ENCODE measurements at regions not wholly inside any gene's neighbourhood (a gene's known extent, or its start where the extent isn't known, plus 50 kb on each side); places are given as distances from the start of the nearest gene placed in this dataset.
A peak's percentile ranks its signal among the peaks of the same experiment; 100 is the strongest.

GRCh38 chr11:127470306-127470884 is 469.8 kb upstream of the KIRREL3 start:
- Histone ChIP-seq H3K9me3 (no peaks in the 10 kb centered on the region), H3K36me3 (no peaks in the 10 kb centered on the region), H3K4me3 (no peak overlapping the region), H3K27me3 (no peaks in the 10 kb centered on the region), H3K4me1 (no peaks in the 10 kb centered on the region), H3K27ac (no peak overlapping the region)
- 68 to 79% methylated on average over 4 of the region's 4 CpGs for WGBS, 2 donors
- TF ChIP-seq POLR2A (IDR thresholded peaks at IDR 0.05) (no peak), CTCF (IDR thresholded peaks at IDR 0.05) (peak in 1 of 6 experiments; percentile 26)
- intact Hi-C loops (cut with DNase I), result no loop called here
- DNase-seq, result no peak

- H3K36me3 ChIP-seq, result no peaks in the 10 kb centered on the region
- no peaks in the 10 kb centered on the region for H3K4me1 ChIP-seq
- no peak for DNase-seq
- WGBS, 2 donors, result 58 to 82% methylated on average over 6 of the region's 6 CpGs
- no peaks in the 10 kb centered on the region for H3K9me3 ChIP-seq
- TF ChIP-seq CTCF (IDR thresholded peaks at IDR 0.05) (no peak), POLR2A (IDR thresholded peaks at IDR 0.05) (no peak)
- H3K4me3 ChIP-seq, result no peak overlapping the region
- no peaks in the 10 kb centered on the region for H3K27me3 ChIP-seq
- intact Hi-C loops (cut with DNase I), result no loop called here
- no peak overlapping the region for H3K27ac ChIP-seq
Observed at GRCh38 chr11:127464325-127464724, 463.8 kb upstream of the KIRREL3 start.

GRCh38 chr11:127462065-127462344 is 461.4 kb upstream of the KIRREL3 start:
- Histone ChIP-seq H3K27me3 (no peaks in the 10 kb centered on the region), H3K36me3 (no peaks in the 10 kb centered on the region), H3K4me3 (no peak overlapping the region), H3K4me1 (no peaks in the 10 kb centered on the region), H3K27ac (no peak overlapping the region), H3K9me3 (no peaks in the 10 kb centered on the region)
- TF ChIP-seq POLR2A (IDR thresholded peaks at IDR 0.05) (no peak), CTCF (IDR thresholded peaks at IDR 0.05) (no peak)
- intact Hi-C loops (cut with DNase I), result no loop called here
- WGBS, 2 donors, result 65% methylated on average over 3 of the region's 3 CpGs
- DNase-seq, result no peak

GRCh38 chr11:127461241-127462064 is 460.9 kb upstream of the KIRREL3 start:
- Histone ChIP-seq H3K27me3 (no peaks in the 10 kb centered on the region), H3K36me3 (no peaks in the 10 kb centered on the region), H3K4me3 (no peak overlapping the region), H3K9me3 (no peaks in the 10 kb centered on the region), H3K4me1 (no peaks in the 10 kb centered on the region), H3K27ac (no peak overlapping the region)
- no peak for DNase-seq
- TF ChIP-seq CTCF (IDR thresholded peaks at IDR 0.05), result no peak
- no peak for TF ChIP-seq POLR2A (IDR thresholded peaks at IDR 0.05)
- intact Hi-C loops (cut with DNase I), result no loop called here
- 44 to 47% methylated on average over 5 to 6 of the region's 6 CpGs for WGBS, 2 donors

GRCh38 chr11:127458561-127458960 is 458.0 kb upstream of the KIRREL3 start:
- Histone ChIP-seq H3K4me1 (no peaks in the 10 kb centered on the region), H3K9me3 (no peaks in the 10 kb centered on the region), H3K4me3 (no peak overlapping the region), H3K27ac (no peak overlapping the region), H3K36me3 (no peaks in the 10 kb centered on the region), H3K27me3 (no peaks in the 10 kb centered on the region)
- TF ChIP-seq CTCF (IDR thresholded peaks at IDR 0.05) (no peak), POLR2A (IDR thresholded peaks at IDR 0.05) (no peak)
- DNase-seq, result no peak
- intact Hi-C loops (cut with DNase I), result no loop called here
- WGBS, 2 donors, result 6 to 19% methylated on average over 2 of the region's 2 CpGs
